ENCODE measurements at regions not wholly inside any gene's neighbourhood (a gene's known extent, or its start where the extent isn't known, plus 50 kb on each side); places are given as distances from the start of the nearest gene placed in this dataset.
"Not testable (repeated sequence)": the region's sequence is repeated elsewhere in the genome, so short reads cannot be mapped to it uniquely, and the experiment has no call there.

GRCh38 chr14:89661392-89661791 is 244.4 kb upstream of the FOXN3 start:
- no peaks in the 10 kb centered on the region for H3K4me1 ChIP-seq (ENCODE audit: control insufficient read depth, low read length)
- peaks cover 6% of the 10 kb centered on the region; the same call in 1 of the 2 replicates for H3K9me3 ChIP-seq (ENCODE audit: control insufficient read depth, insufficient read depth, low read length)
- no peaks in the 10 kb centered on the region for H3K79me2 ChIP-seq (ENCODE audit: control insufficient read depth, low read length)
- H3K36me3 ChIP-seq (ENCODE audit: control insufficient read depth, low read length): no peaks in the 10 kb centered on the region
- no peaks in the 10 kb centered on the region for H3F3A ChIP-seq (ENCODE audit: control insufficient read depth, insufficient read depth)
- no peak overlapping the region for H3K4me2 ChIP-seq (ENCODE audit: low read length)
- no peak overlapping the region for H3K27ac ChIP-seq (ENCODE audit: low read depth, low read length)
- no peak overlapping the region for H3K4me3 ChIP-seq (ENCODE audit: low read length)
- H4K20me1 ChIP-seq (ENCODE audit: control insufficient read depth, insufficient read depth, low read depth, low read length): no peaks in the 10 kb centered on the region
- TF ChIP-seq EZH2phosphoT487 (IDR thresholded peaks at IDR 0.05; ENCODE audit: borderline replicate concordance, low read length) (no peak), CTCF (IDR thresholded peaks at IDR 0.05; ENCODE audit: low read depth, low read length, poor library complexity, severe bottlenecking) (no peak)
- H3K27me3 ChIP-seq (ENCODE audit: control insufficient read depth, low read length): no peaks in the 10 kb centered on the region
- H3K9me2 ChIP-seq (replicated peaks; ENCODE audit: control insufficient read depth, low read length): no peaks in the 10 kb centered on the region

- H3K79me2 ChIP-seq (ENCODE audit: control insufficient read depth, low read length); H3K4me2 ChIP-seq (ENCODE audit: low read length); H3K27ac ChIP-seq (ENCODE audit: low read depth, low read length); H3K36me3 ChIP-seq (ENCODE audit: control insufficient read depth, low read length); H3F3A ChIP-seq (ENCODE audit: control insufficient read depth, insufficient read depth); H3K9me2 ChIP-seq (replicated peaks; ENCODE audit: control insufficient read depth, low read length); H3K4me3 ChIP-seq (ENCODE audit: low read length); H4K20me1 ChIP-seq (ENCODE audit: control insufficient read depth, insufficient read depth, low read depth, low read length); H3K4me1 ChIP-seq (ENCODE audit: control insufficient read depth, low read length); H3K27me3 ChIP-seq (ENCODE audit: control insufficient read depth, low read length): not testable (repeated sequence)
- peaks cover 12% of the 10 kb centered on the region; the same call in 1 of the 2 replicates for H3K9me3 ChIP-seq (ENCODE audit: control insufficient read depth, insufficient read depth, low read length)
These were observed 243.7 kb upstream of the FOXN3 start for GRCh38 chr14:89660625-89661233.

- H3K4me2 ChIP-seq (ENCODE audit: low read length): no peak overlapping the region
- no peaks in the 10 kb centered on the region for H3K79me2 ChIP-seq (ENCODE audit: control insufficient read depth, low read length)
- H3K36me3 ChIP-seq (ENCODE audit: control insufficient read depth, low read length): no peaks in the 10 kb centered on the region
- no peaks in the 10 kb centered on the region for H3F3A ChIP-seq (ENCODE audit: control insufficient read depth, insufficient read depth)
- H3K27me3 ChIP-seq (ENCODE audit: control insufficient read depth, low read length): no peaks in the 10 kb centered on the region
- H3K9me2 ChIP-seq (replicated peaks; ENCODE audit: control insufficient read depth, low read length): no peaks in the 10 kb centered on the region
- H3K4me1 ChIP-seq (ENCODE audit: control insufficient read depth, low read length): no peaks in the 10 kb centered on the region
- peaks cover 12% of the 10 kb centered on the region; the same call in 1 of the 2 replicates for H3K9me3 ChIP-seq (ENCODE audit: control insufficient read depth, insufficient read depth, low read length)
- no peak overlapping the region for H3K27ac ChIP-seq (ENCODE audit: low read depth, low read length)
- H4K20me1 ChIP-seq (ENCODE audit: control insufficient read depth, insufficient read depth, low read depth, low read length): no peaks in the 10 kb centered on the region
- H3K4me3 ChIP-seq (ENCODE audit: low read length): no peak overlapping the region
- no peak for TF ChIP-seq EZH2phosphoT487 (IDR thresholded peaks at IDR 0.05; ENCODE audit: borderline replicate concordance, low read length)
- no peak for TF ChIP-seq CTCF (IDR thresholded peaks at IDR 0.05; ENCODE audit: low read depth, low read length, poor library complexity, severe bottlenecking)
These were observed 243.1 kb upstream of the FOXN3 start for GRCh38 chr14:89660166-89660565.

- H3K27ac ChIP-seq (ENCODE audit: low read depth, low read length): no peak overlapping the region
- H4K20me1 ChIP-seq (ENCODE audit: control insufficient read depth, insufficient read depth, low read depth, low read length): no peaks in the 10 kb centered on the region
- no peaks in the 10 kb centered on the region for H3F3A ChIP-seq (ENCODE audit: control insufficient read depth, insufficient read depth)
- H3K36me3 ChIP-seq (ENCODE audit: control insufficient read depth, low read length): no peaks in the 10 kb centered on the region
- TF ChIP-seq CTCF (IDR thresholded peaks at IDR 0.05; ENCODE audit: low read depth, low read length, poor library complexity, severe bottlenecking) (no peak), EZH2phosphoT487 (IDR thresholded peaks at IDR 0.05; ENCODE audit: borderline replicate concordance, low read length) (no peak)
- H3K4me1 ChIP-seq (ENCODE audit: control insufficient read depth, low read length): no peaks in the 10 kb centered on the region
- H3K4me3 ChIP-seq (ENCODE audit: low read length): no peak overlapping the region
- no peaks in the 10 kb centered on the region for H3K9me2 ChIP-seq (replicated peaks; ENCODE audit: control insufficient read depth, low read length)
- H3K27me3 ChIP-seq (ENCODE audit: control insufficient read depth, low read length): no peaks in the 10 kb centered on the region
- H3K4me2 ChIP-seq (ENCODE audit: low read length): no peak overlapping the region
- no peaks in the 10 kb centered on the region for H3K79me2 ChIP-seq (ENCODE audit: control insufficient read depth, low read length)
- peaks cover 12% of the 10 kb centered on the region; the same call in 1 of the 2 replicates for H3K9me3 ChIP-seq (ENCODE audit: control insufficient read depth, insufficient read depth, low read length)
These were observed 242.1 kb upstream of the FOXN3 start for GRCh38 chr14:89658977-89659670.

All from DOHH2 (cell line).